ENCODE measurements at regions not wholly inside any gene's neighbourhood (a gene's known extent, or its start where the extent isn't known, plus 50 kb on each side); places are given as distances from the start of the nearest gene placed in this dataset.

- no peak for DNase-seq
Measured at GRCh38 chr9:16247188-16247875, 623.1 kb downstream of the BNC2 start.

GRCh38 chr9:16248822-16249221 is 621.6 kb downstream of the BNC2 start:
- no peak for DNase-seq

GRCh38 chr9:16252616-16253015 is 617.9 kb downstream of the BNC2 start:
- DNase-seq = no peak

- DNase-seq = no peak
Measured at GRCh38 chr9:16254674-16255073, 615.8 kb downstream of the BNC2 start.

- DNase-seq = no peak
Measured at GRCh38 chr9:16255217-16255616, 615.3 kb downstream of the BNC2 start.

GRCh38 chr9:16257604-16258003 is 612.9 kb downstream of the BNC2 start:
- DNase-seq = no peak

GRCh38 chr9:16258191-16258590 is 612.3 kb downstream of the BNC2 start:
- DNase-seq = no peak

GRCh38 chr9:16258708-16259107 is 611.8 kb downstream of the BNC2 start:
- DNase-seq = no peak

GRCh38 chr9:16262477-16263261 is 607.8 kb downstream of the BNC2 start:
- no peak for DNase-seq

GRCh38 chr9:16265688-16266087 is 604.8 kb downstream of the BNC2 start:
- DNase-seq = no peak

- DNase-seq = peak; percentile 36
Measured at GRCh38 chr9:16266648-16267276, 603.7 kb downstream of the BNC2 start.

GRCh38 chr9:16267281-16268066 is 603.0 kb downstream of the BNC2 start:
- no peak for DNase-seq

GRCh38 chr9:16268067-16268881 is 602.2 kb downstream of the BNC2 start:
- DNase-seq = no peak

GRCh38 chr9:16271967-16272366 is 598.5 kb downstream of the BNC2 start:
- no peak for DNase-seq

- no peak for DNase-seq
Measured at GRCh38 chr9:16272776-16273175, 597.7 kb downstream of the BNC2 start.

- no peak for DNase-seq
Measured at GRCh38 chr9:16275795-16276624, 594.5 kb downstream of the BNC2 start.

GRCh38 chr9:16276866-16277265 is 593.6 kb downstream of the BNC2 start:
- DNase-seq = no peak

- DNase-seq = no peak
Measured at GRCh38 chr9:16277471-16277960, 593.0 kb downstream of the BNC2 start.

- DNase-seq = no peak
Measured at GRCh38 chr9:16278326-16278999, 592.0 kb downstream of the BNC2 start.

GRCh38 chr9:16281707-16282106 is 588.8 kb downstream of the BNC2 start:
- DNase-seq = no peak

- DNase-seq = no peak
Measured at GRCh38 chr9:16282216-16282615, 588.3 kb downstream of the BNC2 start.

All from stimulated activated CD8-positive, alpha-beta memory T cell treated with anti-CD3 and anti-CD28 coated beads, Interleukin-4, amount 100 ng/mL, for 48 hours (primary cell).